Panc1 (cell line): ENCODE measurements at regions not wholly inside any gene's neighbourhood (a gene's known extent, or its start where the extent isn't known, plus 50 kb on each side); places are given as distances from the start of the nearest gene placed in this dataset.

Experiments
- POLR2AphosphoS5 ChIP-seq: IDR thresholded peaks from 2 replicates; pipeline ENCODE4 v1.6.1; 2012; ENCODE audit warnings: mild to moderate bottlenecking, low read depth, low read length, moderate library complexity
- SIN3A ChIP-seq: IDR thresholded peaks from 2 replicates; pipeline ENCODE4 v1.6.1; 2012; ENCODE audit warnings: low read depth, mild to moderate bottlenecking, low read length, moderate library complexity, borderline replicate concordance; ENCODE audit not compliant: insufficient read depth
- TF ChIP-seq, protein P1 (sequence below): fragments of 450-650 bp; IDR thresholded peaks from 2 replicates; pipeline ENCODE4 v1.5.1; 2017; ENCODE audit warnings: mild to moderate bottlenecking
- TF ChIP-seq, protein P2 (sequence below), 2 experiments: IDR thresholded peaks; 2 replicates each; pipeline ENCODE4 v1.6.1; 2011 to 2012; ENCODE audit warnings: low read depth in 2 of 2, control low read depth in 1 of 2, low read length in 1 of 2, mild to moderate bottlenecking in 1 of 2, moderate library complexity in 1 of 2; ENCODE audit not compliant: insufficient read depth in 1 of 2

DNA sequence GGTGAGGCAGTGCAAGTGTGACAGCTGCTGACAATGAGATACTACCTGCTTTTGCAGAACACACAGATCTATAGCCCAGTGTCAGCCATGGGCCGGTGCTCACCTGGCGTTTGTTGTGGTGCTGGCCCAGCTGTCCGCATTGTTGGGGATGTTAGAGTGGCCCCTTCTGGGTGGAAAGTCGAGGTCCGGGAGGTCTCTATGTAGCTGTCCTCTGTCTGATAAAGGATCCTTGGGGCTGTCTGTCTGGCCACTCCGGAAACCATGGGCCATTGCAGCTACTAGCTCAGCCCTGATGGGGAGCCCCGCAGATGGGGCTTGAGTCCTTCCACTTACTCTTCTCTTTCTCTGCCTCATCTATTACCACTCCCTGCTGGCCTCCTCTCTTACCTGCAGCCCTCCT is 181.5 kb upstream of the TSHZ3 start:
- TF ChIP-seq, protein P1, sequence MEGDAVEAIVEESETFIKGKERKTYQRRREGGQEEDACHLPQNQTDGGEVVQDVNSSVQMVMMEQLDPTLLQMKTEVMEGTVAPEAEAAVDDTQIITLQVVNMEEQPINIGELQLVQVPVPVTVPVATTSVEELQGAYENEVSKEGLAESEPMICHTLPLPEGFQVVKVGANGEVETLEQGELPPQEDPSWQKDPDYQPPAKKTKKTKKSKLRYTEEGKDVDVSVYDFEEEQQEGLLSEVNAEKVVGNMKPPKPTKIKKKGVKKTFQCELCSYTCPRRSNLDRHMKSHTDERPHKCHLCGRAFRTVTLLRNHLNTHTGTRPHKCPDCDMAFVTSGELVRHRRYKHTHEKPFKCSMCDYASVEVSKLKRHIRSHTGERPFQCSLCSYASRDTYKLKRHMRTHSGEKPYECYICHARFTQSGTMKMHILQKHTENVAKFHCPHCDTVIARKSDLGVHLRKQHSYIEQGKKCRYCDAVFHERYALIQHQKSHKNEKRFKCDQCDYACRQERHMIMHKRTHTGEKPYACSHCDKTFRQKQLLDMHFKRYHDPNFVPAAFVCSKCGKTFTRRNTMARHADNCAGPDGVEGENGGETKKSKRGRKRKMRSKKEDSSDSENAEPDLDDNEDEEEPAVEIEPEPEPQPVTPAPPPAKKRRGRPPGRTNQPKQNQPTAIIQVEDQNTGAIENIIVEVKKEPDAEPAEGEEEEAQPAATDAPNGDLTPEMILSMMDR, result no peak
- TF ChIP-seq SIN3A (no peak), POLR2AphosphoS5 (no peak)
- TF ChIP-seq, protein P2, sequence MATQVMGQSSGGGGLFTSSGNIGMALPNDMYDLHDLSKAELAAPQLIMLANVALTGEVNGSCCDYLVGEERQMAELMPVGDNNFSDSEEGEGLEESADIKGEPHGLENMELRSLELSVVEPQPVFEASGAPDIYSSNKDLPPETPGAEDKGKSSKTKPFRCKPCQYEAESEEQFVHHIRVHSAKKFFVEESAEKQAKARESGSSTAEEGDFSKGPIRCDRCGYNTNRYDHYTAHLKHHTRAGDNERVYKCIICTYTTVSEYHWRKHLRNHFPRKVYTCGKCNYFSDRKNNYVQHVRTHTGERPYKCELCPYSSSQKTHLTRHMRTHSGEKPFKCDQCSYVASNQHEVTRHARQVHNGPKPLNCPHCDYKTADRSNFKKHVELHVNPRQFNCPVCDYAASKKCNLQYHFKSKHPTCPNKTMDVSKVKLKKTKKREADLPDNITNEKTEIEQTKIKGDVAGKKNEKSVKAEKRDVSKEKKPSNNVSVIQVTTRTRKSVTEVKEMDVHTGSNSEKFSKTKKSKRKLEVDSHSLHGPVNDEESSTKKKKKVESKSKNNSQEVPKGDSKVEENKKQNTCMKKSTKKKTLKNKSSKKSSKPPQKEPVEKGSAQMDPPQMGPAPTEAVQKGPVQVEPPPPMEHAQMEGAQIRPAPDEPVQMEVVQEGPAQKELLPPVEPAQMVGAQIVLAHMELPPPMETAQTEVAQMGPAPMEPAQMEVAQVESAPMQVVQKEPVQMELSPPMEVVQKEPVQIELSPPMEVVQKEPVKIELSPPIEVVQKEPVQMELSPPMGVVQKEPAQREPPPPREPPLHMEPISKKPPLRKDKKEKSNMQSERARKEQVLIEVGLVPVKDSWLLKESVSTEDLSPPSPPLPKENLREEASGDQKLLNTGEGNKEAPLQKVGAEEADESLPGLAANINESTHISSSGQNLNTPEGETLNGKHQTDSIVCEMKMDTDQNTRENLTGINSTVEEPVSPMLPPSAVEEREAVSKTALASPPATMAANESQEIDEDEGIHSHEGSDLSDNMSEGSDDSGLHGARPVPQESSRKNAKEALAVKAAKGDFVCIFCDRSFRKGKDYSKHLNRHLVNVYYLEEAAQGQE (IDR thresholded peaks at IDR 0.05; ENCODE audit: insufficient read depth in 1 of 2, low read depth in 2 of 2, low read length in 1 of 2), result no peak
